ENCODE measurements at regions not wholly inside any gene's neighbourhood (a gene's known extent, or its start where the extent isn't known, plus 50 kb on each side); places are given as distances from the start of the nearest gene placed in this dataset.

GRCh38 chr15:77706482-77707244 is 74.0 kb upstream of the LINGO1 start:
- H3K4me3 ChIP-seq = no peak overlapping the region
- no peak for ATAC-seq (replicated peaks in 6 of 8)
- peaks cover 0 to 7% of the 10 kb centered on the region in 2 donors for H3K4me1 ChIP-seq (replicated peaks in 1 of 2)
- no peak overlapping the region for H3K27ac ChIP-seq
- in situ Hi-C loops (cut with MboI; ENCODE audit: low pct_unique_long_range_greater_than_20kb in 2 of 9, low sequenced_read_pairs in 9 of 9, unreplicated experiment in 9 of 9) = no loop called here
- WGBS, 10 experiments = 0 to 100% (median 43%) methylated on average over 1 to 3 of the region's 5 CpGs; no CpG with 5 or more reads in 2 of the 10 experiments

- no peak overlapping the region for H3K4me3 ChIP-seq
- H3K4me1 ChIP-seq (replicated peaks in 1 of 2) = peaks cover 0 to 3% of the 10 kb centered on the region in 2 donors
- 0 to 17% (median 7%) methylated on average over 1 to 3 of the region's 5 CpGs; no CpG with 5 or more reads in 4 of the 10 experiments for WGBS, 10 experiments
- peak; percentile 19 to 90 (median 54) for ATAC-seq (replicated peaks in 6 of 8)
- in situ Hi-C loops (cut with MboI; ENCODE audit: low pct_unique_long_range_greater_than_20kb in 2 of 9, low sequenced_read_pairs in 9 of 9, unreplicated experiment in 9 of 9) = no loop called here
- no peak overlapping the region for H3K27ac ChIP-seq
These were observed 69.7 kb upstream of the LINGO1 start for GRCh38 chr15:77702211-77702957.

- 40 to 100% (median 60%) methylated on average over 1 to 3 of the region's 10 CpGs; no CpG with 5 or more reads in 3 of the 10 experiments for WGBS, 10 experiments
- Histone ChIP-seq H3K27ac (no peak overlapping the region), H3K4me3 (no peak overlapping the region), H3K4me1 (replicated peaks in 1 of 2) (peaks cover 9 to 14% of the 10 kb centered on the region in 2 donors)
- in situ Hi-C loops (cut with MboI; ENCODE audit: low pct_unique_long_range_greater_than_20kb in 2 of 9, low sequenced_read_pairs in 9 of 9, unreplicated experiment in 9 of 9) = no loop called here
- no peak for ATAC-seq (replicated peaks in 6 of 8)
These were observed 65.8 kb upstream of the LINGO1 start for GRCh38 chr15:77698481-77698880.

GRCh38 chr15:77697893-77698292 is 65.2 kb upstream of the LINGO1 start:
- H3K4me3 ChIP-seq = no peak overlapping the region
- WGBS, 10 experiments = 0 to 100% (median 80%) methylated on average over 1 to 3 of the region's 7 CpGs; no CpG with 5 or more reads in 5 of the 10 experiments
- peaks cover 9 to 14% of the 10 kb centered on the region in 2 donors for H3K4me1 ChIP-seq (replicated peaks in 1 of 2)
- no peak for ATAC-seq (replicated peaks in 6 of 8)
- in situ Hi-C loops (cut with MboI; ENCODE audit: low pct_unique_long_range_greater_than_20kb in 2 of 9, low sequenced_read_pairs in 9 of 9, unreplicated experiment in 9 of 9) = no loop called here
- no peak overlapping the region for H3K27ac ChIP-seq

GRCh38 chr15:77696871-77697270 is 64.2 kb upstream of the LINGO1 start:
- H3K4me1 ChIP-seq (replicated peaks in 1 of 2) = peaks cover 9 to 14% of the 10 kb centered on the region in 2 donors
- H3K4me3 ChIP-seq = no peak overlapping the region
- in situ Hi-C loops (cut with MboI; ENCODE audit: low pct_unique_long_range_greater_than_20kb in 2 of 9, low sequenced_read_pairs in 9 of 9, unreplicated experiment in 9 of 9) = no loop called here
- no peak overlapping the region for H3K27ac ChIP-seq
- no peak for ATAC-seq (replicated peaks in 6 of 8)
- 91 to 100% methylated on average over 1 to 4 of the region's 8 CpGs; no CpG with 5 or more reads in 8 of the 10 experiments for WGBS, 10 experiments

- WGBS, 10 experiments = 40% methylated on average over 2 of the region's 23 CpGs; no CpG with 5 or more reads in 9 of the 10 experiments
These were observed 63.4 kb upstream of the LINGO1 start for GRCh38 chr15:77695961-77696582.

GRCh38 chr15:77695548-77695947 is 62.8 kb upstream of the LINGO1 start:
- in situ Hi-C loops (cut with MboI; ENCODE audit: low pct_unique_long_range_greater_than_20kb in 2 of 9, low sequenced_read_pairs in 9 of 9, unreplicated experiment in 9 of 9) = no loop called here
- Histone ChIP-seq H3K4me1 (replicated peaks in 1 of 2) (peaks cover 9 to 14% of the 10 kb centered on the region in 2 donors), H3K27ac (no peak overlapping the region), H3K4me3 (no peak overlapping the region)
- 0 to 100% (median 80%) methylated on average over 1 to 2 of the region's 6 CpGs; no CpG with 5 or more reads in 7 of the 10 experiments for WGBS, 10 experiments
- ATAC-seq (replicated peaks in 6 of 8) = peak in 3 of 8 experiments; percentile 10 to 29 (median 17)

More at GRCh38 chr15:77695961-77696582, 63.4 kb upstream of the LINGO1 start:
- peak in 6 of 8 experiments; percentile 42 to 64 (median 57) for ATAC-seq (replicated peaks in 6 of 8)
- Histone ChIP-seq H3K27ac (no peak overlapping the region), H3K4me3 (no peak overlapping the region), H3K4me1 (replicated peaks in 1 of 2) (peaks cover 9 to 14% of the 10 kb centered on the region in 2 donors)
- in situ Hi-C loops (cut with MboI; ENCODE audit: low pct_unique_long_range_greater_than_20kb in 2 of 9, low sequenced_read_pairs in 9 of 9, unreplicated experiment in 9 of 9) = no loop called here

GRCh38 chr15:77693576-77693975 is 60.9 kb upstream of the LINGO1 start:
- Histone ChIP-seq H3K27ac (no peak overlapping the region), H3K4me1 (replicated peaks in 1 of 2) (peaks cover 9 to 14% of the 10 kb centered on the region in 2 donors), H3K4me3 (no peak overlapping the region)
- WGBS, 10 experiments = 0 to 100% (median 60%) methylated on average over 1 to 5 of the region's 5 CpGs; no CpG with 5 or more reads in 1 of the 10 experiments
- ATAC-seq (replicated peaks in 6 of 8) = no peak
- in situ Hi-C loops (cut with MboI; ENCODE audit: low pct_unique_long_range_greater_than_20kb in 2 of 9, low sequenced_read_pairs in 9 of 9, unreplicated experiment in 9 of 9) = no loop called here

- Histone ChIP-seq H3K27ac (no peak overlapping the region), H3K4me1 (replicated peaks in 1 of 2) (peaks cover 9 to 14% of the 10 kb centered on the region in 2 donors), H3K4me3 (no peak overlapping the region)
- WGBS, 10 experiments = 26 to 100% (median 86%) methylated on average over 1 to 5 of the region's 11 CpGs; no CpG with 5 or more reads in 5 of the 10 experiments
- ATAC-seq (replicated peaks in 6 of 8) = no peak
- in situ Hi-C loops (cut with MboI; ENCODE audit: low pct_unique_long_range_greater_than_20kb in 2 of 9, low sequenced_read_pairs in 9 of 9, unreplicated experiment in 9 of 9) = no loop called here
These were observed 59.9 kb upstream of the LINGO1 start for GRCh38 chr15:77692614-77693013.

- ATAC-seq (replicated peaks in 6 of 8) = no peak
- Histone ChIP-seq H3K4me1 (replicated peaks in 1 of 2) (peaks cover 9 to 13% of the 10 kb centered on the region in 2 donors), H3K27ac (no peak overlapping the region), H3K4me3 (no peak overlapping the region)
- in situ Hi-C loops (cut with MboI; ENCODE audit: low pct_unique_long_range_greater_than_20kb in 2 of 9, low sequenced_read_pairs in 9 of 9, unreplicated experiment in 9 of 9) = no loop called here
- 42 to 92% (median 78%) methylated on average over 1 to 7 of the region's 14 CpGs; no CpG with 5 or more reads in 3 of the 10 experiments for WGBS, 10 experiments
These were observed 58.9 kb upstream of the LINGO1 start for GRCh38 chr15:77691607-77692006.

GRCh38 chr15:77689821-77690220 is 57.1 kb upstream of the LINGO1 start:
- in situ Hi-C loops (cut with MboI; ENCODE audit: low pct_unique_long_range_greater_than_20kb in 2 of 9, low sequenced_read_pairs in 9 of 9, unreplicated experiment in 9 of 9) = no loop called here
- WGBS, 10 experiments = 7 to 100% (median 57%) methylated on average over 1 to 3 of the region's 4 CpGs; no CpG with 5 or more reads in 3 of the 10 experiments
- Histone ChIP-seq H3K4me1 (replicated peaks in 1 of 2) (no peaks in the 10 kb centered on the region), H3K4me3 (no peak overlapping the region), H3K27ac (no peak overlapping the region)
- ATAC-seq (replicated peaks in 6 of 8) = no peak

GRCh38 chr15:77688693-77689092 is 56.0 kb upstream of the LINGO1 start:
- in situ Hi-C loops (cut with MboI; ENCODE audit: low pct_unique_long_range_greater_than_20kb in 2 of 9, low sequenced_read_pairs in 9 of 9, unreplicated experiment in 9 of 9) = no loop called here
- ATAC-seq (replicated peaks in 6 of 8) = peak in 2 of 8 experiments; percentile 92
- no peaks in the 10 kb centered on the region for H3K4me1 ChIP-seq (replicated peaks in 1 of 2)
- 0 to 100% (median 63%) methylated on average over 1 to 2 of the region's 2 CpGs; no CpG with 5 or more reads in 4 of the 10 experiments for WGBS, 10 experiments
- no peak overlapping the region for H3K27ac ChIP-seq
- no peak overlapping the region for H3K4me3 ChIP-seq

GRCh38 chr15:77688266-77688665 is 55.6 kb upstream of the LINGO1 start:
- Histone ChIP-seq H3K4me1 (replicated peaks in 1 of 2) (no peaks in the 10 kb centered on the region), H3K27ac (no peak overlapping the region), H3K4me3 (no peak overlapping the region)
- in situ Hi-C loops (cut with MboI; ENCODE audit: low pct_unique_long_range_greater_than_20kb in 2 of 9, low sequenced_read_pairs in 9 of 9, unreplicated experiment in 9 of 9) = no loop called here
- ATAC-seq (replicated peaks in 6 of 8) = no peak
- 0 to 100% (median 38%) methylated on average over 1 to 6 of the region's 8 CpGs; no CpG with 5 or more reads in 6 of the 10 experiments for WGBS, 10 experiments
